Hepatocyte (in vitro differentiated cells): ENCODE measurements at regions not wholly inside any gene's neighbourhood (a gene's known extent, or its start where the extent isn't known, plus 50 kb on each side); places are given as distances from the start of the nearest gene placed in this dataset.
"Not testable (repeated sequence)": the region's sequence is repeated elsewhere in the genome, so short reads cannot be mapped to it uniquely, and the experiment has no call there.

ENCODE experiments used
- DNase-seq: peaks from one replicate; pipeline ENCODE4 v3.0.0-alpha.2; 2016; ENCODE audit warnings: low spot score
- H2AFZ ChIP-seq: fragments of 200-600 bp; sonication (generic); 2 replicates; pipeline ENCODE4 v1.6.0; 2016; ENCODE audit warnings: antibody characterized with exemption, mild to moderate bottlenecking
- H3K27ac ChIP-seq: fragments of 200-600 bp; sonication (generic); 2 replicates; pipeline ENCODE4 v1.5.1; 2016; ENCODE audit warnings: mild to moderate bottlenecking
- H3K27me3 ChIP-seq: fragments of 200-600 bp; sonication (generic); 2 replicates; pipeline ENCODE4 v1.6.1; 2016
- H3K36me3 ChIP-seq: fragments of 200-600 bp; sonication (generic); replicated peaks from 2 replicates; pipeline ENCODE4 v1.5.1; 2016; ENCODE audit warnings: low read depth; ENCODE audit not compliant: insufficient read depth
- H3K4me1 ChIP-seq: fragments of 200-600 bp; sonication (generic); 2 replicates; pipeline ENCODE4 v1.5.1; 2016; ENCODE audit warnings: mild to moderate bottlenecking, moderate library complexity; ENCODE audit not compliant: insufficient read depth
- H3K4me2 ChIP-seq: fragments of 200-600 bp; sonication (generic); 2 replicates; pipeline ENCODE4 v1.6.0; 2016
- H3K4me3 ChIP-seq: fragments of 200-600 bp; sonication (generic); 2 replicates; pipeline ENCODE4 v1.5.1; 2016; ENCODE audit warnings: mild to moderate bottlenecking
- H3K79me2 ChIP-seq: fragments of 200-600 bp; sonication (generic); 2 replicates; pipeline ENCODE4 v1.6.0; 2017; ENCODE audit warnings: mild to moderate bottlenecking
- H3K9me2 ChIP-seq: fragments of 200-600 bp; sonication (generic); replicated peaks from 2 replicates; pipeline ENCODE4 v1.6.0; 2017; ENCODE audit warnings: mild to moderate bottlenecking; ENCODE audit not compliant: insufficient read depth
- H3K9me3 ChIP-seq: fragments of 200-600 bp; sonication (generic); 2 replicates; pipeline ENCODE4 v1.5.1; 2016; ENCODE audit warnings: low read depth, mild to moderate bottlenecking
- H4K20me1 ChIP-seq: fragments of 200-600 bp; sonication (generic); 2 replicates; pipeline ENCODE4 v1.6.0; 2016; ENCODE audit warnings: mild to moderate bottlenecking; ENCODE audit not compliant: insufficient read depth, poor library complexity, severe bottlenecking
- CTCF ChIP-seq: fragments of 200-600 bp; sonication (generic); IDR thresholded peaks from 2 replicates; pipeline ENCODE4 v1.5.1; 2016; ENCODE audit warnings: antibody characterized with exemption, mild to moderate bottlenecking; ENCODE audit not compliant: poor library complexity
- EZH2 ChIP-seq: fragments of 200-600 bp; sonication (generic); IDR thresholded peaks from 2 replicates; pipeline ENCODE4 v1.6.1; 2016; ENCODE audit warnings: antibody characterized with exemption, mild to moderate bottlenecking, borderline replicate concordance
- EZH2phosphoT487 ChIP-seq: fragments of 200-600 bp; sonication (generic); IDR thresholded peaks from one replicate; pipeline ENCODE4 v1.6.1; 2018; ENCODE audit warnings: antibody characterized with exemption, mild to moderate bottlenecking, low read depth, moderate library complexity; ENCODE audit not compliant: unreplicated experiment, severe bottlenecking
- WGBS: methylation state at CpG from one replicate; pipeline ENCODE4 v1.1.6; 2016; ENCODE audit warnings: low lambda C conversion rate; ENCODE audit errors: missing lambda C conversion rate; 5-methylcytosine and 5-hydroxymethylcytosine counted together

- Histone ChIP-seq H2AFZ (no peak overlapping the region), H3K9me2 (no peaks in the 10 kb centered on the region), H3K4me3 (no peak overlapping the region), H3K4me1 (no peaks in the 10 kb centered on the region), H3K27ac (no peak overlapping the region), H3K36me3 (no peaks in the 10 kb centered on the region), H3K4me2 (no peak overlapping the region), H3K27me3 (no peaks in the 10 kb centered on the region), H3K9me3 (no peaks in the 10 kb centered on the region), H4K20me1 (no peaks in the 10 kb centered on the region), H3K79me2 (no peaks in the 10 kb centered on the region)
- WGBS = 50% methylated on average over 2 of the region's 2 CpGs
- TF ChIP-seq CTCF (no peak), EZH2phosphoT487 (no peak), EZH2 (no peak)
- DNase-seq = no peak
Measured at GRCh38 chr7:90061077-90061476, 93.2 kb upstream of the STEAP1 start.

- WGBS = 81% methylated on average over 2 of the region's 2 CpGs
- no peaks in the 10 kb centered on the region for H3K36me3 ChIP-seq
- no peak overlapping the region for H2AFZ ChIP-seq
- H3K4me1 ChIP-seq = no peaks in the 10 kb centered on the region
- H3K27ac ChIP-seq = no peak overlapping the region
- no peaks in the 10 kb centered on the region for H3K79me2 ChIP-seq
- H3K9me2 ChIP-seq = no peaks in the 10 kb centered on the region
- H3K4me3 ChIP-seq = no peak overlapping the region
- H3K27me3 ChIP-seq = no peaks in the 10 kb centered on the region
- H3K4me2 ChIP-seq = no peak overlapping the region
- no peaks in the 10 kb centered on the region for H4K20me1 ChIP-seq
- no peak for DNase-seq
- H3K9me3 ChIP-seq = no peaks in the 10 kb centered on the region
- no peak for TF ChIP-seq EZH2phosphoT487
- TF ChIP-seq EZH2 = no peak
- no peak for TF ChIP-seq CTCF
Measured at GRCh38 chr7:90064370-90064769, 89.9 kb upstream of the STEAP1 start.

GRCh38 chr7:90067171-90067570 is 87.1 kb upstream of the STEAP1 start:
- WGBS = 26% methylated on average over 5 of the region's 5 CpGs
- H2AFZ ChIP-seq = no peak overlapping the region

GRCh38 chr7:90070238-90070637 is 84.0 kb upstream of the STEAP1 start:
- H3K27ac ChIP-seq, H3K9me3 ChIP-seq, DNase-seq, H2AFZ ChIP-seq, H3K36me3 ChIP-seq, H3K4me1 ChIP-seq, H3K4me3 ChIP-seq, H3K9me2 ChIP-seq, H3K27me3 ChIP-seq, H3K79me2 ChIP-seq, H4K20me1 ChIP-seq, H3K4me2 ChIP-seq: not testable (repeated sequence)
- 58% methylated on average over 4 of the region's 4 CpGs for WGBS

More at GRCh38 chr7:90067171-90067570, 87.1 kb upstream of the STEAP1 start:
- no peaks in the 10 kb centered on the region for H3K9me3 ChIP-seq
- no peak for DNase-seq
- no peaks in the 10 kb centered on the region for H4K20me1 ChIP-seq
- no peaks in the 10 kb centered on the region for H3K36me3 ChIP-seq
- no peak overlapping the region for H3K27ac ChIP-seq
- no peak for TF ChIP-seq EZH2phosphoT487
- no peak for TF ChIP-seq CTCF
- no peak for TF ChIP-seq EZH2
- no peaks in the 10 kb centered on the region for H3K27me3 ChIP-seq
- H3K4me1 ChIP-seq = no peaks in the 10 kb centered on the region
- H3K4me2 ChIP-seq = no peak overlapping the region
- H3K4me3 ChIP-seq = no peak overlapping the region
- H3K79me2 ChIP-seq = no peaks in the 10 kb centered on the region
- H3K9me2 ChIP-seq = no peaks in the 10 kb centered on the region
